ENCODE measurements at regions not wholly inside any gene's neighbourhood (a gene's known extent, or its start where the extent isn't known, plus 50 kb on each side); places are given as distances from the start of the nearest gene placed in this dataset.

- no peak overlapping the region for H3K4me3 ChIP-seq (ENCODE audit: low read depth, low read length)
- TF ChIP-seq, protein P1, sequence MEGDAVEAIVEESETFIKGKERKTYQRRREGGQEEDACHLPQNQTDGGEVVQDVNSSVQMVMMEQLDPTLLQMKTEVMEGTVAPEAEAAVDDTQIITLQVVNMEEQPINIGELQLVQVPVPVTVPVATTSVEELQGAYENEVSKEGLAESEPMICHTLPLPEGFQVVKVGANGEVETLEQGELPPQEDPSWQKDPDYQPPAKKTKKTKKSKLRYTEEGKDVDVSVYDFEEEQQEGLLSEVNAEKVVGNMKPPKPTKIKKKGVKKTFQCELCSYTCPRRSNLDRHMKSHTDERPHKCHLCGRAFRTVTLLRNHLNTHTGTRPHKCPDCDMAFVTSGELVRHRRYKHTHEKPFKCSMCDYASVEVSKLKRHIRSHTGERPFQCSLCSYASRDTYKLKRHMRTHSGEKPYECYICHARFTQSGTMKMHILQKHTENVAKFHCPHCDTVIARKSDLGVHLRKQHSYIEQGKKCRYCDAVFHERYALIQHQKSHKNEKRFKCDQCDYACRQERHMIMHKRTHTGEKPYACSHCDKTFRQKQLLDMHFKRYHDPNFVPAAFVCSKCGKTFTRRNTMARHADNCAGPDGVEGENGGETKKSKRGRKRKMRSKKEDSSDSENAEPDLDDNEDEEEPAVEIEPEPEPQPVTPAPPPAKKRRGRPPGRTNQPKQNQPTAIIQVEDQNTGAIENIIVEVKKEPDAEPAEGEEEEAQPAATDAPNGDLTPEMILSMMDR (IDR thresholded peaks at IDR 0.05; ENCODE audit: low read depth, low read length) = no peak
Measured at GRCh38 chr18:78773303-78773755, 206.3 kb upstream of the SALL3 start.

DNA sequence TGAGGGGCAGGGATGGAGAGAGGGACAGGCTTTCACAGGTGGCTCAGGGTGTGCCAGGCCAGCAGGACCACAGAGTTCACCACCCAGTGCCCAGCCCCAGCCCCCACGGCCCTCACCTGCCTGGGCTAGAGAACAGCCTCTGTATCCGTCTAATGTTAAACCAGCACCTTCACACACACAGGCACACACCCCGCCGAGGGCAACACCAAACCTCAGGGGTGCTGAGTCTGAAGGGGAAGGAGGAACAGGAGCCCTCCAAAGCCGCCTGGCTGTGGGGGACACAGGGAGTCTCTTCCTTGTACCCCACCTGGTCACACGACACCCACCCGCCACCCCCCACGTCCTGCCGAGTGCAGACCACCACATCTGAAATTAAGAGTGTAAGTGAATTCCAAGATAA lies 205.8 kb upstream of the SALL3 start:
- TF ChIP-seq, protein P1 (IDR thresholded peaks at IDR 0.05; ENCODE audit: low read depth, low read length) = no peak
- H3K4me3 ChIP-seq (ENCODE audit: low read depth, low read length) = no peak overlapping the region

DNA sequence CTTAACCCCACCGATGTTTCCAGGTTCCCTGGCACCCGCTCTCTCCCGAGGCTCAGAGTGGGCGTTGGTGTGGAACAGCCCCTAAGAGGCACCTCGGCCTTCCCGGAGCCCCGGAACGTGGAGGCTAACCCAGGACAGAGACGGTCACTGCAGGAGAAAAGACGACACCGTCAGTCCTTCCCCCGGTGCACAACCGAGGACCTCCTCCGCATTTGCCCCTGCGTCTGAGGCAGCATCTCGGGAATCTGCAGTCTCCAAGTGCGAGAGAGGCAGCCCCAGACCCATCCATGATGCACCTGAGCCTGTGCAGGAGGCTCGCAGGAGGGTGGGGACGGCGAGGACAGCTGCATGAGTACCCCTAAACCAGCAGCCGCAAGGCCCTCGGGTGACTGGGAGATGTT lies 204.9 kb upstream of the SALL3 start:
- no peak overlapping the region for H3K4me3 ChIP-seq (ENCODE audit: low read depth, low read length)
- TF ChIP-seq, protein P1 (IDR thresholded peaks at IDR 0.05; ENCODE audit: low read depth, low read length) = no peak

GRCh38 chr18:78776151-78776550 lies 203.5 kb upstream of the SALL3 start:
- TF ChIP-seq, protein P1 (IDR thresholded peaks at IDR 0.05; ENCODE audit: low read depth, low read length) = no peak
- no peak overlapping the region for H3K4me3 ChIP-seq (ENCODE audit: low read depth, low read length)

DNA sequence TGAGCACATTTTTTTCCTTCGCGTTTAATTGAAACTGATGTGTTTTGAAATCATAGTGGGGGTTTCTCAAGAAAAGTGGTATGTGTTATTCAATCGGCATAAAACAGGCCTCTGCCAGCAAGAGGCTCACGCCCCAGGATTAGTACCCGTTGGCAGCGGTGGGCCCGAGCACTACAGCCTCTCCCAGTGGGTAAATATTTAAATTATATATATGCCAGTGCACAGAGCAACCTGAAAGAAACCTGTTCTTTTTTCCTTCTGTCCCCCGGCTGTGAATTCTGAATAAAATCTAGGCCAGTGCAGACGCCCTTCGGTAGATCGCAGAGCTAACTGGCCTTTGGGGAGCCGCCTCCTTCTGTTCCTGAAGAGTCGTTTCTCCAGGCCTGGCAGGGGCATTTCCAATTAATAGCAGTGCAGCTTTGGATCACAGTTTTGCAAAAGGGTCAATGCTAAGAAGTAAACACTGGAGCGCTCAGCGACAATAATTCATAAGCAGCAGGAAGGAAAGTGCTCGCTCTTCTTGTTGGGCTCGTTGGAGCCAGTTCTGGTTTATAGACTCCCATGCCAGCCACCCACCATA lies 202.8 kb upstream of the SALL3 start:
- TF ChIP-seq, protein P1 (IDR thresholded peaks at IDR 0.05; ENCODE audit: low read depth, low read length) = no peak
- no peak overlapping the region for H3K4me3 ChIP-seq (ENCODE audit: low read depth, low read length)

DNA sequence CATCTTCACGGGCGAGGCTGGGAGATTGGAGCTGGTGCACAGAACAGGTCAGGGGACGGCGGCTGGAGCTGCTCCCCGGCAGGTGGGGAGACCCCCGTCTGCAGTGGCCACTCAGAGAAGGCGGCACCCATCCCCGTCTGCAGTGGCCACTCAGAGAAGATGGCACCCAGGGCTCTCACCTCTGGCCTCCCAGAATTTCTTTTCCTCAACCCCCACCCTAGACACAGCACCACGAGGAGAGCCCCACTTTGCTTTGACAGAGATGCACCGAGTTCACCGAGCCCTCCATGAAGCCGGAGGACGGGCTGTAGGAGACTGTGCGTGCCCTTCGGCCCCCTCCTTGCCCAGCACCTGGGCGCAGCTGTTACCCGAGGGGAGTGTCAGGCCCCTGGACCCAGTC lies 201.6 kb upstream of the SALL3 start:
- H3K4me3 ChIP-seq (ENCODE audit: low read depth, low read length) = no peak overlapping the region
- TF ChIP-seq, protein P1 (IDR thresholded peaks at IDR 0.05; ENCODE audit: low read depth, low read length) = no peak

GRCh38 chr18:78778651-78779050 lies 201.0 kb upstream of the SALL3 start:
- TF ChIP-seq, protein P1 (IDR thresholded peaks at IDR 0.05; ENCODE audit: low read depth, low read length) = no peak
- no peak overlapping the region for H3K4me3 ChIP-seq (ENCODE audit: low read depth, low read length)
